ENCODE measurements at regions not wholly inside any gene's neighbourhood (a gene's known extent, or its start where the extent isn't known, plus 50 kb on each side); places are given as distances from the start of the nearest gene placed in this dataset.

DNA sequence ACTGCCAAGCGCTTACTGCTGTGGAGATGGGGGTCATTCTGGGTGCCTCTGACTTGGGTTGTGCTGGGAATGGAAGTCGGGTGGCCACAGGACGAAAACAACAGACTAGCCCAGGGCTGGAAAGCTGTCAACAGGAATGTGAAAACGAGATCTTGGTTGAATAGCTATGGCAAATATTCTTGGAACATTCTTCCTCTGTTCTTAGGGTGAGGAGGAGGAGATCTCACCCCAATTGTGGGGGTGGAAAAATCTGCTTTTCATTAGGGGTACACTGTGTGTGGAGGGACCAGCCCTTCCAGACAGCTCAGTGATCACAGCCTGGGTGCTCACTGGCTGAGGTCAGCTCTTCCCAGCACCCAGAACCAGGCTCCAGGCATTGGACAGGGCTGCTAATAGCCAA lies 52.0 kb upstream of the PRSS23 start:
- TF ChIP-seq POLR2AphosphoS5 (IDR thresholded peaks at IDR 0.05) (no peak), POLR2A (IDR thresholded peaks at IDR 0.05) (no peak), EP300 (IDR thresholded peaks at IDR 0.05) (no peak)
- TF ChIP-seq, protein P1, sequence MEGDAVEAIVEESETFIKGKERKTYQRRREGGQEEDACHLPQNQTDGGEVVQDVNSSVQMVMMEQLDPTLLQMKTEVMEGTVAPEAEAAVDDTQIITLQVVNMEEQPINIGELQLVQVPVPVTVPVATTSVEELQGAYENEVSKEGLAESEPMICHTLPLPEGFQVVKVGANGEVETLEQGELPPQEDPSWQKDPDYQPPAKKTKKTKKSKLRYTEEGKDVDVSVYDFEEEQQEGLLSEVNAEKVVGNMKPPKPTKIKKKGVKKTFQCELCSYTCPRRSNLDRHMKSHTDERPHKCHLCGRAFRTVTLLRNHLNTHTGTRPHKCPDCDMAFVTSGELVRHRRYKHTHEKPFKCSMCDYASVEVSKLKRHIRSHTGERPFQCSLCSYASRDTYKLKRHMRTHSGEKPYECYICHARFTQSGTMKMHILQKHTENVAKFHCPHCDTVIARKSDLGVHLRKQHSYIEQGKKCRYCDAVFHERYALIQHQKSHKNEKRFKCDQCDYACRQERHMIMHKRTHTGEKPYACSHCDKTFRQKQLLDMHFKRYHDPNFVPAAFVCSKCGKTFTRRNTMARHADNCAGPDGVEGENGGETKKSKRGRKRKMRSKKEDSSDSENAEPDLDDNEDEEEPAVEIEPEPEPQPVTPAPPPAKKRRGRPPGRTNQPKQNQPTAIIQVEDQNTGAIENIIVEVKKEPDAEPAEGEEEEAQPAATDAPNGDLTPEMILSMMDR (IDR thresholded peaks at IDR 0.05) = no peak
